HG03139 (cell line): ENCODE measurements at regions not wholly inside any gene's neighbourhood (a gene's known extent, or its start where the extent isn't known, plus 50 kb on each side); places are given as distances from the start of the nearest gene placed in this dataset.
"Not testable (repeated sequence)": the region's sequence is repeated elsewhere in the genome, so short reads cannot be mapped to it uniquely, and the experiment has no call there.

ENCODE experiments used
- ATAC-seq: cut with Tn5 transposase; IDR thresholded peaks from one replicate; pipeline ENCODE4 v1.9.1; 2021; ENCODE audit not compliant: unreplicated experiment

DNA sequence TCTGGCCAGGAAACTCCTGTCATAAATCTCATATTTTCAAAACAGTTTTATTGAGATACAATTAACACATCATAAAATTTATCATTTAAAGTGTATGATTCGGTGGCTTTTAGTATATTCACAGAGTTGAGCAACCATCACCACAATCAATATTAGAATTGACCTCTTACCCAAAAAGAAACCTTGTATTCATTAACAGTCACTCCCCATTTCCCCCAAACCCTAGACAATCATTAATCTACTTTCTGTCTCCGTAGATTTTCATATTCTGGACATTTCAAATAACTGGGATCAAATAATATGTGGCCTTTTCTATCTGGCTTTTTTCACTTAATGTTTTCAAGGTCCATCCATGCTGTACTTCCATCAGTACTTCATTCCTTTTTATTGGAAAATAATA is 145.7 kb upstream of the RORA start:
- ATAC-seq: no peak

DNA sequence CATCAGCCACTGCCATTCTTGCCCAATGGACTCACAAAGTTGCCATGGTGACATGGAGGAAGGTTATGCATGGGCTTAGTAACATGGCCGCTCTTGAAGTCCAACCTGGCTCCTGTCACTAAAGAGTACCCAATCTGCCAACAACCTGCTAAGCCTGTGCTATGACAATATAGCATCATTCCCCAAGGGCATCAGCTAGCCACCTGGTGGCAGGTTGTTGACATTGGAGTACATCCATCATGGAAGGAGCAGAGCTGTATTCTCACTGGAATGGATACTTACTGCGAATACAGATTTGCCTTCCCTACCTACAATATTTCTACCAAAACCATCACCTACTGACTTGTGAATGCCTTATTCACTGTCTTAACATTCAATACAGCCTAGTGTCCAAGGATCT is 138.9 kb upstream of the RORA start:
- no peak for ATAC-seq

DNA sequence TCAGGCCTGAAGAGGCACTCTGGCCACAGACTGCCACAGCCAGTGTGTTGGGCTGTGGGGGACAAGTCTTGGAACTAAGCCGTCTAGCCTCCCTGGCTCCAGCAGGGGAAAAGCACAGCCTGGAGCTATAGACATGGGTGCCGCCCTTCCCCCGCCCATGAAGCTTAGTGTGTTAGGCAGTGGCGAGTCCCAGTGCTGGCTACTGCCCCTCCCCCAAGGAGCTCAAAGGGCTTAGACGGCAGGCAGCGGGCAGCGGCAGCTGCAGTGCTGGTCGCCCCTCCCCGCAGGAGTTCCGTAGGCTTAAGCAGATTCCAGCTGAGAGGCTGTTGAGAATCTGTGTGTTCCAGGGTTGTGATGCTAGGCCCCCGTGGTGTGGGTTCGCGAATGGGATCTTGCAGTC is 135.8 kb upstream of the RORA start:
- no peak for ATAC-seq

DNA sequence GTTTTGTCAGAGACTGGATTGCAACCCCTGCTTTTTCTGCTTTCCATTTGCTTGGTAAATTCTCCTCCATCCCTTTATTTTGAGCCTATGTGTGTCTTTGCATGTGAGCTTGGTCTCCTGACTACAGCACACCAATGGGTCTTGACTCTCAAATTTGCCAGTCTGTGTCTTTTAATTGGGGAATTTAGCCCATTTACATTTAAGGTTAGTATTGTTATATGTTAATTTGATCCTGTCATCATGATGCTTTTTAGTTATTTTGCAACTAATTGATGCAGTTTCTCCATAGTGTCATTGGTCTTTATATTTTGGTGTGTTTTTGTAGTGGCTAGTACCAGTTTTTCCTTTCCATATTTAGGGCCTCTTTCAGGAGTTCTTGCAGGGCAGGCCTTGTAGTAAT is 133.8 kb upstream of the RORA start:
- ATAC-seq: not testable (repeated sequence)

DNA sequence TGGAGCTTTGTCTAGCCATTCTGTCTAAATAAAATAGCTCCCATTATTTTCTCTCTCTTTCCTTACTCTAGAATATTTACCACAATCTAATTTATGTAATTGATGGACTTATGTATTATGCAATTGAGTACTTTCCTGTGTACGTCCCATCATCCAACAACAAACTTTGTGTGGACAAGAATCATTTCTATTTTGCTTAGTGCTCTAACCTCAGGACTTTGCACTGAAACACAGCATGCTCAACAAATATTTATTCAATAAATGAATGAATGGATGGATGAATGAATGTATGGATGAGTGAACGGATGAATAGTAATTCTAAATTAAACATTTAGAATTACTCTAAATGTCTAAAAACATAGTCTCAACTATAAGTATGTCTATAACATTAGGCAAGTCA is 115.2 kb upstream of the RORA start:
- no peak for ATAC-seq

DNA sequence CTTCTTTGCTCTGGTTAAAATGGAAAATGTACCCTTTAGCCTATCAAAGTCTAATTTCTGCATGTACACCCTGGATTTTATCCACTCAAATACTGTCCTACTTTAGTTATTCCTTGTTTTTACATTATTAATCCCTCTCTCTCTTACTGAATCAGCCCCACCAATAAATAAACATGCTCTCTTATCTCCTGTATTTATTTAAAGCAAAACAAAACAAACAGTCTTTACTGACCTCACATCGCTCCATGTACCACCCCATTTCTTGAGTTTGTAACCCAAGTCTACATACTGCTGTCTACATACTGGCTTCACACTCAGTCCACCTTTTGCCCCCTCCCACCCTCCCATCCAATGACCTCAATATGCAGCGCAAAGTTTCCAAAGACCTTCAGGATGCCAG is 113.3 kb upstream of the RORA start:
- no peak for ATAC-seq

DNA sequence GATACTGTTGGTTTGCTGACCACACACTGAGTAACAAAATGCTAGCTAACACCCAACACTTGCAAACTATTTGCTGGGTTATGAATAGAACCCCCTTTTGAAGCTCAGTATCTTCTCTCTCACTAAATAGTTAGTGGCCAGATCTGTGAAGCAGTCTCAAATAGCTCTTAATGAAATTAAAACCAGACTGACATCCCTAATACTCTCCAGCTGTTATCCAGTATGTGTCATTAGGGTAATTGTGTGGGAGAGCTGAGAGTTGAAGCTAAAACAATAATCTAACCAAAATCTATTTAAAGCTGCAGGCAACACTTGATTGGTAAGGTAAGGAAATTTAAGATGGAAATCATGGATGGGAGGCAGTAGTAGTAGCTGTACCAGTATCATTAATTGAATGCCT is 110.4 kb upstream of the RORA start:
- no peak for ATAC-seq

DNA sequence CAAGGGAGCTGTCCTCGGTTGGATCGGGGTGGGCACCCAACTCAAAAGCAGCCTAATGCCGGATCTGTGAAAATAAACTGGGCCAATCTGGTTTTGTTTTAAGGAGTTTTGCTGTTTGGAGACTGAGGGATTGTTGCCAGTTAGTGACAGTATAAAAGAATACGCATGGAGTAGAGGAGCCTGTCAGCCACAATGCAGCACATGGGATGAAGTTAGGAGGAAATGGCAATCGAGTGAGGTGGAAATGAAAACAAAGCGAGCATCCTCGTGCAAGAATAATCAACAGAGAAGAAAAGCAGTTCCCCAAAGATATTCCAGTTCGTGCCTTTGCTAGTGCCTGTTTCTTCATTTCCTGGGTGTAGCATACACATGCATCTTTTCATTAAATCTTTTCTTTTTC is 108.4 kb upstream of the RORA start:
- ATAC-seq: no peak

DNA sequence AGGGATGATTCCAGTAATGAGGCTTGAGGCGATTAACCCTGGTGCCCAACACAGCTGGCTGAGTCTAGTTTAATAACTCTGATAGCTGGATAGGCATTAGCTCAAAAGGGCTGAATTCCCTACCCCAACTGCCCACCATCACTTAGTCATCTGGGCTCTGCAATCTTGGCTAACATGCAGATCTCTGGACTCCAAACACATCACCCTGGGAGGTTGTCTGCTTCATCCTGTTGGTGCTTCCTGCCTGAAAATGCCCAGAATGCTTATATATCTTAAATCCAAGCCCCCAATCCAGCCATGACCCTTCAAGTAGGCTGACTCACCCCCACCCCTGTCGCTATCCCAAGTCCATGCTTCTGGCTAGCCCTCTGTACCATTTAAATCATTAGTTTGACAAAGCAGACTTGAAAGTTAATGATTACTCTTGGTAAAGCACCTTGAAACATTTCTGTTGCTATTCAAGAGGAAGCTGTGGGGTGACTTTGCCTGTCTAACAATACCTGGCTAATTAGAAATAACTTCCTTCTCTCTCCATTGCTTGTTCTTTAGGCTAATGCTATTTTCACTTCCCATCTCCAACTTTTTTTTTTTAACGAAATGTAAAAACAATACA is 107.0 kb upstream of the RORA start:
- no peak for ATAC-seq

DNA sequence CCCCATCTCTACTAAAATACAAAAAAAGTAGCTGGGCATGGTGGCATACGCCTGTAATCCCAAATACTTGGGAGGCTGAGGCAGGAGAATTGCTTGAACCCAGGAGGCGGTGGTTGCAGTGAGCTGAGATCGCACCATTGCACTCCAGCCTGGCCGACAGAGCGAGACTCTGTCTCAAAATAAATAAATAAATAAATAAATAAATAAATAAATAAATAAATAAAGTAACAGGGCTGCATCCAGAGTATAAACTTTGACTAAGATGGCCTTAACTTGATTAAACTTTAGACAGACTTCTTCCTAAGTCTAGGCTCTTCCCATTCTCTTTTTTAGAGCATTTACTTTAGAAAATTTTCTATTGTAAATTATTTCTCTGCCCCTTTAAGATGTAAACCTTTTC is 105.6 kb upstream of the RORA start:
- ATAC-seq: not testable (repeated sequence)

DNA sequence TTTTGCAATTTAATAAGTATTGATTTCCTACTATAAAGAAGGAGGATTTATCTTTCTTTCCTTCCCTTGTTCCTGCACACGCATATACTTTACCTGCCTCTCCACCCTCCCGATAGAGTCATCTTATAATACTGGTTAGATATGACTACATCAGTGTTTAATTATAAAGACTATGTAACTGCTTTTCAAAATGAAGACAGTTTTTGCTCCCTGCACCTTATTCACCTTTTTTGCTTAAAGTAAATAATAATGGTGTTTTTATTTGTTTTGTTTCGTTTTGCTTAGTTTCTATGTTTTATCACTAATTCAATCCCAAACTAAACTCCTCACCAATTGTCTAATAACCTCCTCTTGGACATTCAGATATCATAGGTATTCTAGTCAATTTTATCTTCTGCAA is 101.9 kb upstream of the RORA start:
- no peak for ATAC-seq

DNA sequence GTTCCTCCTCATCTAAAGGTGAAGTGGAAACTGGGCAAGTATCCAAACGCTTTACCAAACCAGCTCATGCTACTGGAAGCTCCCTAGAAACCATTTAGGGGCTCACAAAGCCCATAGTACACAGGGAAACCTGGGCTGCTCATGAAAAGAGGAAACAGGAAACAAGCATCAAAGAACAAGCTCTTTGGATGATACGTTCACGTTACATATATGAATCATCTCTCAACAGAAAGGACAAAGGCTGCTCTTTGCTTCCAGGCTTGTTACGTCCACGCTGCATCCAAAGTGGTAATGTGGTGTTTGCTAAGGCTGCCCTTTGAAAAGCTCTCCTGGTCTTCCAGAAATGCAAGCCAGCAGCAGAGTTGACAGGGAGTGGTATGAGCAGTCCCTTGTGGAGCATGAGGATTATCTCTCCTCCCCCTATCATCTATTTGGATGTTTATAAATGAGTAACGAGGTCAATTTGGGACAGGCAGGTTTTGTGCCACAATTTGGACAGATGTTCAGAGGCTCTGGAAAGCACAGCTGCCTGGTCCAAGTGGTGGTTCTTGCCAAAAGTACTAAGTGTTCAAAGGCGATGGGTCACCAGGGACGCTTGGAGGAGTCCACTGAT is 98.0 kb upstream of the RORA start:
- ATAC-seq: peak; percentile 71

DNA sequence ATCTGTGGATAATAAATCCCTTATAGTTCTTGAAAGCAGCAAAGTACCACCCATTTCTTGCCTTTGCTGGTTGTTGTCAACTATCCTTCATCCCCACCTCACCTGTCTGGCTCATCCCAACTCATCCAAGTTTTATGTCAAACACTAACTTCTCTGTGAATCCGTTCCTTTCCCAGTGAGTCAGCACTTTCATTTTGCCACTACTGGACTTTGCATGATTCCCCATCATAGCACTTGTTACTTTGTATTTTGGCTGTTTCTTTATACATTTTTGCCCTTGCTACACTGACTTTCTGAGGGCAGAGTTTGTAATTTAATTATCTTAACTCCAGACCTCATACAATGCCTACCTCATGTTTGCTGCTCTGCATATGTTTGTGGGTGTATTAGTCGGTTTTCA is 90.8 kb upstream of the RORA start:
- no peak for ATAC-seq

DNA sequence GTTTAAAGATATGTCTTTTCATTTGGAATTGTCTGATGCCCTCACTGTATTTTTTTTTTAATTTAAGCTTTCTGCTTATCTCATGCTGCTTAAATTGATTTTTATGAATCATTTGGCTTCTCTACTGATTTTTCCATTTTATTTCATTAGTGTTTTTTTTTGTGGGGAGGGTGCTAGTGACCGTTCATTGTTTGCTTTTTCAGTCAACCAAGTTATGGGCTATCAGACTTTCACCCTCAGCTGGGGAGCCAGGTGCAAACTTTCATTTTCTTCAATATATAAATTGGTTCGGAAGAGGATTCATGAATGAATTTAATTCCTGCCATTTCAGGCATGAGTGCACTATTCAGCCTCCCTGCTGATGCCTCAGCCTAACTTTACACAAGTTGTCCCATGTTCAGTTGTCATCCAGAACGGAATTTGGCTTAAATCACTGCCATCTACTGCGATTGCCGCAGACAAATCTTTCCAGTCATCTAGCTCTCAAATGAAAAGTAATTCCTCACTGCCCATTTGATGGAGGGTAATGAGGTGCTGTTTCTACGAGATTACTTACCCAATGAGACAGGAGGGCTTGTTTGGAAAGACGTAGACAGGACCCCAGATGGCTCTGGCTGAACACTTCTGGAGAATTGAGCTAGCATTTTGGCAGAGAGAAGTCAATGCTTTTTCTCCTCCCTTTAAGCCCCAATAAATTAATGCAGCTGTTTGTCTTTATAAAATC is 89.9 kb upstream of the RORA start:
- no peak for ATAC-seq

DNA sequence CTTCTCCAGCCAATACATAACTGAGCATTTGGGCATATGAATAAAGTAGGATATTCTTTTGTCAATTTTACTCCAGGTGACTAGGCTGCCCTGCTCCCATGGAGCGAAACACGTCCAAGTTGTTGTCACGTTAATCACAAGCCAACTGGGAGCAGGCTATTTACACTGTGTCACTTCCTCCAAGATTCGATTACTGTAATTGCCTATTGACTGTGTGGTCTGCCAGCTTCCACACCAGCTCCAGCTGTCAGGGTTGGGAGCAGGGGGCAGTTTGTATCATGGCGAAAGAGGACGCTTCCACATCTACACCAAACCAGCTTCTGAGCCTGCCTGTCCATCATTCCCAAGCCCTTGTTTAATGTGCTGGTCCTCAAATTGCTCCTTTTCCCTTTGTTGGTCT is 89.2 kb upstream of the RORA start:
- ATAC-seq: no peak

DNA sequence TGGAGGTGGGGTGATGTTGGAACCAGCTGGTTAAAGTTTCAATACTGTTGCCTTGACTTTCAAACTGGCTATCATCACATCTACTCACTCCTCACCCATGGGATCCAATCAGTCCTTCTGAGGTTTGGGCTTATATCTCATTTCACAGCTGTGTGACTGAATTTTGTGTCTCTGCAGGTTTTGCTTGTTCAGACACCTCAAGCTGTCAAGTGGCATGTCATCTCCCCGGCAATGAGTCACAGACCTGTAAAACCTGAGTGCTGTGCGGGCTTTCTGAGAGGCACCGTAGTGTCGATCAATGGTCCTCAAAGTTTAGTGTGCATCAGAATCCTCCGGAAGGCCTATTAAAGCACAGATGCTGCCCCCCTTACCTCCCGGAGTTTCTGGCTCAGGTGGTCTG is 86.4 kb upstream of the RORA start:
- ATAC-seq: no peak

DNA sequence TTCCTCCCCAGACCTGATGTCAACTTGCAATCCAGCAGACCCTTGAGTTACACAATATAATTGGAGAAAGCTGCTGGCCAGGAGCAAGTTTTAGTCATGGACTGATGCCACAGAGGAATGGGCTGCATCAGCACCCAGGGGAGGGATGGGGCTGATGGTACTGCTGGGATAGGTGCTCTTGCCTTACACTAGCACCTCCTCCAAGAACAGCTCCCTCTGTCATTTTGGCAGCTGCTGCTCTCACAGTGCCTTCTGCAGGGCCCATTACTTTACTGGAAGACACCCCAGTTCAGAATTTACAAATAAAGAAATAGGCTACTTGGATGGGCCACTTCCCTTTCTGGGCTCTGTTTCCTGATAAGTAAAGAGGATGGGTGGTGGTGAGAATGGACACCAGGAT is 85.3 kb upstream of the RORA start:
- no peak for ATAC-seq

DNA sequence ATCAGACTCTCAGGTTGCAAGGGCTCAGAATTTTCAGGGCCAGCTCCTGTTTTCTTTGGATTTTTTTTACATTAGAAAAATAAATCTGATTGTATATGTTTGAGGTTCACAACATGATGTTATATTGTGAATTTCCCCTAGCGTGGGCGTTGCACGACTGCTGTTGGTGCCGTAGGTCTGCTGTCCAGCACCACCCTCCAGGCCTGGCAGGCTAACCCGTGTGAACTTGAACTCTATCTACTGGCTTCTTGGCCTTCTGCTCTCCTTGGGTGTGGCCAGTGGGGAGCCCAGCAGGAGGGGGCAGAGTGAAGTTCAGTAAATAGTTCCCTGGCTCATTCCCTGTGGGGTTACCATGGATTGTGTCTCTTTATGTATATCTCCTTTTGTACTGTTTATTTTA is 80.5 kb upstream of the RORA start:
- no peak for ATAC-seq

DNA sequence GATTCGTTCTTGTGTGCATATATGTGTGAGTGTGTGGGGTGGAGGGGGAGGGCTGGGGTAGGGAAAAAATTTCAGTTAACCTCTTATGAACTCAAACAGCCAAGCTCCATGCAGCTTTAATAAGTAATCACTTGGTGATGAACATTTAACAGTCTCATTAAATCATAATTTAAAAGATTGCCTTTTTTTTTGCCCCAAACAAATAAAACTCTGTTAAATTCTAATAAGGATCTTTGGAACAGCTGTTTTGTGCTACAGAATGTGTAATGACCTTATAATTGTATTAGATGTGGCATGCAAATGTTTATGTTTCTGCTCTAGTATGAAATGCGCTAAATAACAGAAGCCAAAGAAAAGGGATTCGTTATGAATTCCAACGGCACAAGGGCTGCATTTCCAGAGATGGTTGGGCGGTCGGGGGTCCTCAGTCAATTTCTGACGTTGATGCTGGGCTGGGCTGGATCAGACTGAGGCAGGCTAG is 80.0 kb upstream of the RORA start:
- ATAC-seq: no peak

DNA sequence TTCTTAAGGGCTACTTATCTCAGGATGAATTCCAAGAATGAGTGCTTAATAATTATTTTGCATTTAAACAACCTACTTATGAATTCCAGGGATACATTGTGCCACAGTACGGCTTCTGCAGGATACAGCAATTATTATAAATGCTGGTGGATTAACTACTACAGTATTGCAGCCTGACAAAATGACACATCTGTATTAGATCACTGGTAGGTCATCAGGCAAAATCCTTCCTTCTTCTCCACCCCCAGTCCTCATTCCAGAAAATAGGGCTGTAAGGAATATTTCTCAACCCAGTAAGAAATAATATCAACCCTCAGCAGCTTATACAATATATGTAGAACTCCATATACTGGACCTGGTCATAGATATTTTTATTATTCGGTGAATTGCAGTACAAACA is 79.3 kb upstream of the RORA start:
- ATAC-seq: no peak

DNA sequence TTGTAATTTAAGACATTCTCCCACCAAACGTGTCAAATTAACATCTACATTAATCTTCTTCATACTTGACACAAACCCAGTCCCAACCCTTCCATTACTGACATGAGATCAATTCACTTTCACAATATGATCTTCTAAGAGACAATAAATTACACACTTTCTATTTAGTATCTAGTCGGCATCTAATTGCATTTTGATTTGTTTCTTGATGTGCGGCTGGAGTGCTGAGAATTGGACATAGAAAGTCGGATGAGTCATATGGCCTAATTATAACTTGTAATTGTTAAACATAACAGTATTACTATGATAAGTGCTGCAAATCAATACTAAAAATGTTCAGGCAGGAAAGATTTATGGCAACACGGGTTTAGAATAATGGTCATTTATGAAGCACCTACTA is 78.4 kb upstream of the RORA start:
- no peak for ATAC-seq

DNA sequence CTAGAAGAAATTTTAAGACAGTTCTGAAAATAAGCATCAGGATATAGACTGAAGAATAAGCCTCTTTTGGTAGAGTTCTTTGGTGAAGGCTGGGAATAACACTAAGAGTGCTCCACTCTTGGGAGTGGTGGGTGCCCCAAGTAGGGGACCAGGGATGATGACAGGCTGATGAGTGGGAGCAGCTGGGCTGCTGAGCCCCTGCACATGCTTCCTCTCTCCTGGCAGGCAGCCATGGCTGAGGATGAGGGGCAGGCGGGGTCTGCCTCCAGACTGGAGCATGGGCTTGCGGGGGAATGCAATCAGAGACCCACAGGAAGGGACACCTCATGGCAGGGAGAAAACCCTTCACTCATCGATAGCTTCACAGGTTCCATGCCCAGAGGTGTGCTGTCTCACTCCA is 72.6 kb upstream of the RORA start:
- no peak for ATAC-seq
